RWPE2 (cell line): ENCODE measurements at regions not wholly inside any gene's neighbourhood (a gene's known extent, or its start where the extent isn't known, plus 50 kb on each side); places are given as distances from the start of the nearest gene placed in this dataset.

ENCODE experiments used
- ATAC-seq: fragments of 200-7000 bp; cut with Tn5 transposase; 3 replicates; pipeline ENCODE4 v1.9.1; 2021; ENCODE audit warnings: low read depth
- DNase-seq: peaks from one replicate; pipeline ENCODE4 v3.0.0-alpha.2; 2020; ENCODE audit warnings: low spot score
- H3K27ac ChIP-seq: fragments of 450-650 bp; 2 replicates; pipeline ENCODE4 v1.5.1; 2017; ENCODE audit warnings: mild to moderate bottlenecking; ENCODE audit not compliant: poor library complexity, severe bottlenecking
- H3K27me3 ChIP-seq: fragments of 250-450 bp; sonication (Bioruptor Pico); 2 replicates; pipeline ENCODE4 v1.5.1; 2021; ENCODE audit warnings: mild to moderate bottlenecking, moderate library complexity; ENCODE audit not compliant: insufficient read depth, poor library complexity, severe bottlenecking
- H3K36me3 ChIP-seq: fragments of 250-450 bp; sonication (Bioruptor Pico); 2 replicates; pipeline ENCODE4 v1.5.1; 2020; ENCODE audit warnings: low read depth, mild to moderate bottlenecking, moderate library complexity
- H3K4me1 ChIP-seq: fragments of 250-450 bp; sonication (Bioruptor Pico); 2 replicates; pipeline ENCODE4 v1.5.1; 2021; ENCODE audit warnings: mild to moderate bottlenecking, moderate library complexity; ENCODE audit not compliant: insufficient read depth, poor library complexity, severe bottlenecking
- H3K4me3 ChIP-seq: fragments of 250-450 bp; sonication (Bioruptor Pico); 2 replicates; pipeline ENCODE4 v1.5.1; 2021; ENCODE audit warnings: mild to moderate bottlenecking, moderate library complexity; ENCODE audit not compliant: severe bottlenecking
- H3K9me3 ChIP-seq: fragments of 250-450 bp; sonication (Bioruptor Pico); 2 replicates; pipeline ENCODE4 v1.5.1; 2021; ENCODE audit warnings: mild to moderate bottlenecking, moderate library complexity; ENCODE audit not compliant: severe bottlenecking
- CTCF ChIP-seq: fragments of 450-650 bp; IDR thresholded peaks from one replicate; pipeline ENCODE4 v1.5.1; 2017; ENCODE audit warnings: mild to moderate bottlenecking, moderate library complexity; ENCODE audit not compliant: poor library complexity, severe bottlenecking

- no peak overlapping the region for H3K4me3 ChIP-seq
- no peak for ATAC-seq
Observed at GRCh38 chr9:78664370-78664769, 367.4 kb downstream of the PSAT1 start.

GRCh38 chr9:78666818-78667414, 370.0 kb downstream of the PSAT1 start:
- H3K4me1 ChIP-seq: peaks cover 22% of the 10 kb centered on the region
- no peak overlapping the region for H3K4me3 ChIP-seq
- no peaks in the 10 kb centered on the region for H3K27me3 ChIP-seq
- no peaks in the 10 kb centered on the region for H3K36me3 ChIP-seq
- DNase-seq: no peak
- ATAC-seq: no peak
- peak overlapping the region; percentile 55 for H3K27ac ChIP-seq
- TF ChIP-seq CTCF: no peak
- H3K9me3 ChIP-seq: no peaks in the 10 kb centered on the region

More at GRCh38 chr9:78664370-78664769, 367.4 kb downstream of the PSAT1 start:
- H3K4me1 ChIP-seq: peaks cover 22% of the 10 kb centered on the region
- no peaks in the 10 kb centered on the region for H3K27me3 ChIP-seq
- no peaks in the 10 kb centered on the region for H3K9me3 ChIP-seq
- TF ChIP-seq CTCF: no peak
- H3K36me3 ChIP-seq: no peaks in the 10 kb centered on the region
- H3K27ac ChIP-seq: no peak overlapping the region
- no peak for DNase-seq

DNA sequence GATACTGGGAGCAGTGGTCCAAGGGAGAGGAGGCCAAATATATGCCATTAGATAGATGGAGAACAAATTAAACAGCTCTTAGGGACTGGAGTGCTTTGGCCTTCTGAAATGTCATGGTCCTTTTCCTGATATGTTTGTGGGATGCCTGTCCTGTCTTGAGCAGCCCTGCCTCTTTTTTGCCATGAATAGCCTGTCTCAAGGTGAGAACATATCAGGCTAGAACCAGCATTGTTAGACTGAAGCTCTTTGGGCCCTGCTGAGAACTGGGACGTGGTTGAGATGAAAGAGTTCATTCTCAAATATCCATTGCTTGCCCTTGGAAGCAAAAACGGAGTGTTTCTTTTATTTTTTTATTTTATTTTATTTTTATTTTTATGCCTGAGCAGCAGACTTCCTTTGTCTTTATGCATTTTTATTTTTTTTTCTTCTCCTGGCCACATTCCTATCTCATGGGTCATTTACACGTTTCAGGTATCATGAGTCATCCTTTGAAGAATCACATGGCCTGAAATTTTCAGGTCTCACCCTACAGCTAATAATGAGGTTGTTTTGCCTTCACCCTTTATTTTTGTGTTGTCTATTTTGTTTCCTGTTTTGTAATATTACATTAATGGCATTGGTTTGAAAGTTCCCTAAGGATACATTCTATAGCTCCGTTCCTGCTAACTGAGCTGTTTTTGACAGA, 371.4 kb downstream of the PSAT1 start:
- H3K27ac ChIP-seq: peak overlapping the region; percentile 55

DNA sequence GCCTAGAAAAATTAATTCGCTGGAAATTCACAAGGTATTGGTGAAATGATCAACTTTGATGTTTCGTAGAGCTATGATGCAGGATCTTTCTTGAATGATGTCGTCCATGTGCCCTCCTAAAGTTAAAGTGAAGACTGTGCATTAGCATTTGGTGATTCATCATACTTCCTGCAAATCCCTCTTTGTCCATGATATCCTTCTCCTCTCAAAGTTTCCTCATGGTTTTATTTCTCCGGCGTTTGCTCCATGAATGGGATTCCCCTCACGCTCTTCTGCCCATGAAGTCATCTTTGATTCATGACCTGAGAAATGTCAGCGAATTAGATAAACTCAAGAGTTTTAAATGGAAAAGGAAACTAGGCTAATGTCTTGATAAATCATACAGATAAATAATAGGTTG, 372.7 kb downstream of the PSAT1 start:
- H3K36me3 ChIP-seq: no peaks in the 10 kb centered on the region
- no peaks in the 10 kb centered on the region for H3K27me3 ChIP-seq
- ATAC-seq (no peak), DNase-seq (no peak)
- no peaks in the 10 kb centered on the region for H3K9me3 ChIP-seq
- peaks cover 22% of the 10 kb centered on the region for H3K4me1 ChIP-seq
- H3K4me3 ChIP-seq: no peak overlapping the region
- no peak overlapping the region for H3K27ac ChIP-seq
- no peak for TF ChIP-seq CTCF

More for the DNA sequence above, 371.4 kb downstream of the PSAT1 start:
- ATAC-seq (peak; percentile 88), DNase-seq (no peak)
- H3K9me3 ChIP-seq: no peaks in the 10 kb centered on the region
- H3K27me3 ChIP-seq: no peaks in the 10 kb centered on the region
- peaks cover 22% of the 10 kb centered on the region for H3K4me1 ChIP-seq
- no peak overlapping the region for H3K4me3 ChIP-seq
- no peaks in the 10 kb centered on the region for H3K36me3 ChIP-seq
- no peak for TF ChIP-seq CTCF

- no peaks in the 10 kb centered on the region for H3K27me3 ChIP-seq
- peaks cover 22% of the 10 kb centered on the region for H3K4me1 ChIP-seq
- no peaks in the 10 kb centered on the region for H3K36me3 ChIP-seq
- ATAC-seq: no peak
- DNase-seq: no peak
- TF ChIP-seq CTCF: no peak
- H3K4me3 ChIP-seq: no peak overlapping the region
- no peaks in the 10 kb centered on the region for H3K9me3 ChIP-seq
- no peak overlapping the region for H3K27ac ChIP-seq
Observed at GRCh38 chr9:78671785-78672184, 374.9 kb downstream of the PSAT1 start.
